SK-N-SH (cell line): ENCODE measurements at regions not wholly inside any gene's neighbourhood (a gene's known extent, or its start where the extent isn't known, plus 50 kb on each side); places are given as distances from the start of the nearest gene placed in this dataset.

Experiments used
- CHD2 ChIP-seq: fragments of 150-350 bp; IDR thresholded peaks from 2 replicates; pipeline ENCODE4 v1.6.1; 2018; ENCODE audit warnings: low read length; ENCODE audit not compliant: partially characterized antibody
- FOSL2 ChIP-seq: IDR thresholded peaks from 2 replicates; pipeline ENCODE4 v1.4.0; 2012; ENCODE audit warnings: low read depth, mild to moderate bottlenecking, moderate library complexity, borderline replicate concordance
- SMC3 ChIP-seq: IDR thresholded peaks from 2 replicates; pipeline ENCODE4 v1.6.1; 2012; ENCODE audit warnings: low read depth, low read length, improper control_type of control experiment
- TAF1 ChIP-seq: IDR thresholded peaks from 2 replicates; pipeline ENCODE4 v1.6.1; 2012; ENCODE audit warnings: low read depth, mild to moderate bottlenecking, low read length, moderate library complexity, borderline replicate concordance
- TF ChIP-seq, protein P1 (sequence below): fragments of 200-600 bp; sonication (generic); IDR thresholded peaks from 2 replicates; pipeline ENCODE4 v1.6.1; 2017; ENCODE audit warnings: antibody characterized with exemption, mild to moderate bottlenecking, moderate library complexity

DNA sequence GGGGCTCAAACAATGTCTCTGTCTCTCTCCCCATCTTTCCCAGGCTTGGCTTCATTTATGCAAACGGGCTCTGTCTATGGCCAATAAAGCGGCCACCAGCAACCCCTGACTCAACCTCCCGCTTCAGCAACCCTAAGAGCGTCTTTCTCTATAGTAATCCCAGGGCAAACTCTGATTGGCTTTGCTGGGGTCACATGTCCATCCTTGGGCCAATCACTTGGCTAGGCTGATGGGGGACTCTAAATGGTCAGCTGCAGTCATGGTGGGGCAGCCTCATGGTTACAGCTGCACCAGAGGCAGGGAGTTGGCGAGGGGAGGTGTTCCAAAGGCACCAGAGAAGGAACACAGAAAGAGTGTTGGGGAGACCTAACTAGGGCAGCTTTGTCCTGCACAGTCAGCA, 68.5 kb upstream of the BLCAP start:
- TF ChIP-seq, protein P1, sequence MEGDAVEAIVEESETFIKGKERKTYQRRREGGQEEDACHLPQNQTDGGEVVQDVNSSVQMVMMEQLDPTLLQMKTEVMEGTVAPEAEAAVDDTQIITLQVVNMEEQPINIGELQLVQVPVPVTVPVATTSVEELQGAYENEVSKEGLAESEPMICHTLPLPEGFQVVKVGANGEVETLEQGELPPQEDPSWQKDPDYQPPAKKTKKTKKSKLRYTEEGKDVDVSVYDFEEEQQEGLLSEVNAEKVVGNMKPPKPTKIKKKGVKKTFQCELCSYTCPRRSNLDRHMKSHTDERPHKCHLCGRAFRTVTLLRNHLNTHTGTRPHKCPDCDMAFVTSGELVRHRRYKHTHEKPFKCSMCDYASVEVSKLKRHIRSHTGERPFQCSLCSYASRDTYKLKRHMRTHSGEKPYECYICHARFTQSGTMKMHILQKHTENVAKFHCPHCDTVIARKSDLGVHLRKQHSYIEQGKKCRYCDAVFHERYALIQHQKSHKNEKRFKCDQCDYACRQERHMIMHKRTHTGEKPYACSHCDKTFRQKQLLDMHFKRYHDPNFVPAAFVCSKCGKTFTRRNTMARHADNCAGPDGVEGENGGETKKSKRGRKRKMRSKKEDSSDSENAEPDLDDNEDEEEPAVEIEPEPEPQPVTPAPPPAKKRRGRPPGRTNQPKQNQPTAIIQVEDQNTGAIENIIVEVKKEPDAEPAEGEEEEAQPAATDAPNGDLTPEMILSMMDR: no peak
- no peak for TF ChIP-seq TAF1
- no peak for TF ChIP-seq FOSL2
- no peak for TF ChIP-seq CHD2
- no peak for TF ChIP-seq SMC3
